VCaP (cell line): ENCODE measurements at regions not wholly inside any gene's neighbourhood (a gene's known extent, or its start where the extent isn't known, plus 50 kb on each side); places are given as distances from the start of the nearest gene placed in this dataset.

Source experiments
- H3K27ac ChIP-seq: fragments of 450-650 bp; 2 replicates; pipeline ENCODE4 v1.5.1; 2017
- CTCF ChIP-seq: fragments of 450-650 bp; conservative IDR thresholded peaks from 2 replicates; pipeline ENCODE4 v1.5.1; 2017; ENCODE audit warnings: mild to moderate bottlenecking, moderate library complexity

GRCh38 chr3:176403531-176403930 is 793.8 kb downstream of the TBL1XR1 start:
- no peak overlapping the region for H3K27ac ChIP-seq
- no peak for TF ChIP-seq CTCF

DNA sequence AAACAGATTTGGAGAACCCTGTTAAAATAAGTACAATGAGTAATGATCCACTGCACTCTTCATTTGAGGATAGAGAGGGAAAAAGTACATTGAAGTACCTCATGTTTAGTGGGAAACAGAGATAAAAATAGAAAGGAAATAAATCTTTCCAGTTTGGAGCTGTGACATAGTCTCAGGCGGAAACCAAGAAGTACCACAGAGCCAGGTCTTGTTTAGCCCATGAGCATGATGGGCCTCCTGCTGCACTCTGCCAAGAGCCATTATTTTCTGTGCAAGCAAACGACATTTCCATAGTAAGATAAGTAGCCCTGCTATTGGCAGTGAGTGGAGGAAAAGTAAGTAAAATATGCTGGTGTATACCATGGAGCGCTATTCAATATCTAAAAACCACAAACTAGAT is 796.1 kb downstream of the TBL1XR1 start:
- no peak overlapping the region for H3K27ac ChIP-seq
- no peak for TF ChIP-seq CTCF

GRCh38 chr3:176399193-176399592 is 798.1 kb downstream of the TBL1XR1 start:
- H3K27ac ChIP-seq: no peak overlapping the region
- TF ChIP-seq CTCF: no peak

- TF ChIP-seq CTCF: no peak
- no peak overlapping the region for H3K27ac ChIP-seq
These were observed 802.0 kb downstream of the TBL1XR1 start for GRCh38 chr3:176395240-176395639.

GRCh38 chr3:176378789-176379188 is 818.5 kb downstream of the TBL1XR1 start:
- no peak for TF ChIP-seq CTCF
- no peak overlapping the region for H3K27ac ChIP-seq

DNA sequence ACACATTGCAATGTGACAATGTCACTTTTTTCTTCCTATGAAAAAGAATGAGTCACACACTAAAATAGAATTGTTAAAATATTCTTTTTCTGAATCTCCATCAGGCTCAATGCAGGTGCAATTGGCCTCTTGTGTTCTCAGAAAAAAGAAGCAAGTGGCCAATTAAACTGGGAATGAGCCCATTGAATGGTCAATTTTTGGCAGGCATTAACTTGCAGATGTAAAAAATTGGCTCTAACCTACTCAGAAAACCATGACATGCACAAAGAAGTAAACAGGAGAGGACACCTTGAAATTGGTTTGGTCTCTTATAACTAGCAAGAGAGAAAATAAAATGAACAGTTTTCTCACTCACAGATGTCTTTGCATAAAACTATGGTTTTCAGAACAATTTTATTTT is 820.8 kb downstream of the TBL1XR1 start:
- TF ChIP-seq CTCF: no peak
- peak overlapping the region; percentile 31; the same call in 1 of the 2 replicates for H3K27ac ChIP-seq

DNA sequence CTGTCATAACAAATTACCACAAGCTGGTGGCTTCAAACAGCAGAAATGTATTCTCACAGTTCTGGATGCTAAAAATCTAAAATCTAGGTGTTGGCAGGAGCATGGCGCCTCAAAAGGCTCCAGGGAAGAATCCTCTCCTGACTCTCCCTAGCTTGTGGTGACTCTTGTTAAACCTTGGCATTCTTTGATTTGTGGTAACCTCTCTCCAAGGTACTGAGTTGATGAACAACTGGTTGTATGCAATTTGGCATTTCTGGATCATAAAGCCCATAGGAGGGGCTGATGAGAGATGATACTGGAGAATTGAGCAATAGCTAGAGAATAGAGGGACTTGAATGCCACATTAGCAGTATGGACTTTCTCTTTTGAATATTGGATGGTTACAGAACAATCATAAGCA is 821.8 kb downstream of the TBL1XR1 start:
- TF ChIP-seq CTCF: no peak
- no peak overlapping the region for H3K27ac ChIP-seq
